ENCODE measurements at regions not wholly inside any gene's neighbourhood (a gene's known extent, or its start where the extent isn't known, plus 50 kb on each side); places are given as distances from the start of the nearest gene placed in this dataset.
"Not testable (repeated sequence)": the region's sequence is repeated elsewhere in the genome, so short reads cannot be mapped to it uniquely, and the experiment has no call there.

GRCh38 chr15:88965097-88965496 lies 51.9 kb upstream of the MFGE8 start:
- DNase-seq: not testable (repeated sequence)

GRCh38 chr15:88970232-88970631 lies 57.1 kb upstream of the MFGE8 start:
- no peak for DNase-seq

GRCh38 chr15:88974392-88974791 lies 61.2 kb upstream of the MFGE8 start:
- peak; percentile 46 for DNase-seq

GRCh38 chr15:88975891-88976290 lies 62.7 kb upstream of the MFGE8 start:
- DNase-seq: peak; percentile 14

GRCh38 chr15:88976656-88977055 lies 63.5 kb upstream of the MFGE8 start:
- DNase-seq: no peak

- DNase-seq: no peak
Measured at GRCh38 chr15:88979674-88980073, 66.5 kb upstream of the MFGE8 start.

GRCh38 chr15:88980498-88980897 lies 67.3 kb upstream of the MFGE8 start:
- DNase-seq: no peak

GRCh38 chr15:88981244-88982215 lies 68.4 kb upstream of the MFGE8 start:
- peak; percentile 42 for DNase-seq

GRCh38 chr15:88982304-88982945 lies 69.2 kb upstream of the MFGE8 start:
- DNase-seq: peak; percentile 80

GRCh38 chr15:88982946-88983342 lies 69.8 kb upstream of the MFGE8 start:
- DNase-seq: no peak

GRCh38 chr15:88983861-88984429 lies 70.8 kb upstream of the MFGE8 start:
- DNase-seq: no peak

- DNase-seq: no peak
Measured at GRCh38 chr15:88985547-88986393, 72.6 kb upstream of the MFGE8 start.

- DNase-seq: no peak
Measured at GRCh38 chr15:88986949-88987590, 73.9 kb upstream of the MFGE8 start.

GRCh38 chr15:88987591-88987933 lies 74.4 kb upstream of the MFGE8 start:
- no peak for DNase-seq

- peak; percentile 85 for DNase-seq
Measured at GRCh38 chr15:88987934-88988671, 74.9 kb upstream of the MFGE8 start.

GRCh38 chr15:88989578-88989977 lies 76.4 kb upstream of the MFGE8 start:
- peak; percentile 96 for DNase-seq

GRCh38 chr15:88990185-88990679 lies 77.1 kb upstream of the MFGE8 start:
- no peak for DNase-seq

- DNase-seq: peak; percentile 60
Measured at GRCh38 chr15:88992216-88992615, 79.0 kb upstream of the MFGE8 start.

GRCh38 chr15:88992912-88993376 lies 79.8 kb upstream of the MFGE8 start:
- DNase-seq: no peak

GRCh38 chr15:88993662-88994061 lies 80.5 kb upstream of the MFGE8 start:
- DNase-seq: no peak

- DNase-seq: no peak
Measured at GRCh38 chr15:88994286-88994685, 81.1 kb upstream of the MFGE8 start.
